ENCODE measurements at regions not wholly inside any gene's neighbourhood (a gene's known extent, or its start where the extent isn't known, plus 50 kb on each side); places are given as distances from the start of the nearest gene placed in this dataset.

DNA sequence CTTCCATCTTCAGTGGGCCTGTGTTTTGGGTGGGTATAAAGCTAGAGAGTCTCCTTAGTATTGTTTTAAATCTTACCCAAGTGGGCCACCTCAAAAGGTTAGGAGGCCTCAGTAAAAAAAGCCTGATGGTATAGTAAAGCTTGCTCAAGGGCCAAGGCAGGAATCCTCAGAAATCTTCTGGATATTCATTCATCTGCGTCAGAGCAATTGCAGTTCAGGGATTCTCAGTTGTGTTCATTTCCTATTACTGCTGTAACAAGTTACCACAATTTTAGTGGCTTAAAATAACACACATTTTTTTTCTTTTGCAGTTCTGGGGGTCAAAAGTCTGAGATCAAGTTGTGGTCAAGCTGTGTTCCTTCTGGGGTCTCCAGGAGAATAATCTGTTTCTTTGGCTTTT, 985.5 kb downstream of the TLE4 start:
- H3K27me3 ChIP-seq: no peaks in the 10 kb centered on the region
- no peak overlapping the region for H3K4me3 ChIP-seq
- H3K4me1 ChIP-seq: peaks cover 0 to 4% of the 10 kb centered on the region in 2 donors
- ATAC-seq: no peak
- DNase-seq: no peak
- TF ChIP-seq POLR2A (IDR thresholded peaks at IDR 0.05): no peak
- TF ChIP-seq CTCF (IDR thresholded peaks at IDR 0.05 in 4 of 5, conservative IDR thresholded peaks at IDR 0.05 in 1 of 5): no peak
- in situ Hi-C loops (cut with MboI; ENCODE audit: low sequenced_read_pairs in 4 of 4) (no loop called here), intact Hi-C loops (cut with DNase I; ENCODE audit: low total_unique reads) (no loop called here)
- no peaks in the 10 kb centered on the region for H3K9me3 ChIP-seq
- no peaks in the 10 kb centered on the region for H3K36me3 ChIP-seq
- H3K27ac ChIP-seq: no peak overlapping the region

GRCh38 chr9:80556631-80557030, 984.9 kb downstream of the TLE4 start:
- H3K4me3 ChIP-seq: no peak overlapping the region
- no peaks in the 10 kb centered on the region for H3K36me3 ChIP-seq
- intact Hi-C loops (cut with DNase I; ENCODE audit: low total_unique reads) (no loop called here), in situ Hi-C loops (cut with MboI; ENCODE audit: low sequenced_read_pairs in 4 of 4) (no loop called here)
- H3K27ac ChIP-seq: no peak overlapping the region
- peaks cover 0 to 4% of the 10 kb centered on the region in 2 donors for H3K4me1 ChIP-seq
- no peak for ATAC-seq
- TF ChIP-seq CTCF (IDR thresholded peaks at IDR 0.05 in 4 of 5, conservative IDR thresholded peaks at IDR 0.05 in 1 of 5): no peak
- no peak for TF ChIP-seq POLR2A (IDR thresholded peaks at IDR 0.05)
- H3K27me3 ChIP-seq: no peaks in the 10 kb centered on the region
- DNase-seq: no peak
- H3K9me3 ChIP-seq: no peaks in the 10 kb centered on the region

- no peaks in the 10 kb centered on the region for H3K36me3 ChIP-seq
- TF ChIP-seq CTCF (IDR thresholded peaks at IDR 0.05 in 4 of 5, conservative IDR thresholded peaks at IDR 0.05 in 1 of 5) (no peak), POLR2A (IDR thresholded peaks at IDR 0.05) (no peak)
- H3K4me3 ChIP-seq: no peak overlapping the region
- DNase-seq: no peak
- in situ Hi-C loops (cut with MboI; ENCODE audit: low sequenced_read_pairs in 4 of 4) (no loop called here), intact Hi-C loops (cut with DNase I; ENCODE audit: low total_unique reads) (no loop called here)
- H3K27me3 ChIP-seq: no peaks in the 10 kb centered on the region
- H3K27ac ChIP-seq: no peak overlapping the region
- H3K9me3 ChIP-seq: no peaks in the 10 kb centered on the region
- peaks cover 0 to 4% of the 10 kb centered on the region in 2 donors for H3K4me1 ChIP-seq
- ATAC-seq: no peak
These were observed 984.1 kb downstream of the TLE4 start for GRCh38 chr9:80555782-80556325.

GRCh38 chr9:80554856-80555255, 983.1 kb downstream of the TLE4 start:
- in situ Hi-C loops (cut with MboI; ENCODE audit: low sequenced_read_pairs in 4 of 4): no loop called here
- Histone ChIP-seq H3K4me3 (no peak overlapping the region), H3K4me1 (peaks cover 0 to 4% of the 10 kb centered on the region in 2 donors), H3K27me3 (no peaks in the 10 kb centered on the region), H3K36me3 (no peaks in the 10 kb centered on the region), H3K9me3 (no peaks in the 10 kb centered on the region), H3K27ac (no peak overlapping the region)
- no peak for ATAC-seq
- no peak for DNase-seq
- TF ChIP-seq CTCF (IDR thresholded peaks at IDR 0.05 in 4 of 5, conservative IDR thresholded peaks at IDR 0.05 in 1 of 5) (no peak), POLR2A (IDR thresholded peaks at IDR 0.05) (no peak)
- intact Hi-C loops (cut with DNase I; ENCODE audit: low total_unique reads): no loop called here

- Histone ChIP-seq H3K4me3 (no peak overlapping the region), H3K27me3 (no peaks in the 10 kb centered on the region), H3K27ac (no peak overlapping the region), H3K9me3 (no peaks in the 10 kb centered on the region), H3K4me1 (peaks cover 0 to 4% of the 10 kb centered on the region in 2 donors), H3K36me3 (no peaks in the 10 kb centered on the region)
- DNase-seq: no peak
- in situ Hi-C loops (cut with MboI; ENCODE audit: low sequenced_read_pairs in 4 of 4): no loop called here
- TF ChIP-seq CTCF (IDR thresholded peaks at IDR 0.05 in 4 of 5, conservative IDR thresholded peaks at IDR 0.05 in 1 of 5) (no peak), POLR2A (IDR thresholded peaks at IDR 0.05) (no peak)
- intact Hi-C loops (cut with DNase I; ENCODE audit: low total_unique reads): no loop called here
- ATAC-seq: no peak
These were observed 982.5 kb downstream of the TLE4 start for GRCh38 chr9:80554301-80554700.
